ENCODE measurements at regions not wholly inside any gene's neighbourhood (a gene's known extent, or its start where the extent isn't known, plus 50 kb on each side); places are given as distances from the start of the nearest gene placed in this dataset.

- 76 to 84% methylated on average over 2 of the region's 2 CpGs for WGBS, 2 donors
- DNase-seq (ENCODE audit: low spot score in 2 of 2) = no peak
- TF ChIP-seq CTCF (IDR thresholded peaks at IDR 0.05) (no peak), POLR2A (IDR thresholded peaks at IDR 0.05) (no peak), EP300 (IDR thresholded peaks at IDR 0.05) (no peak)
- Histone ChIP-seq H3K9me3 (no peaks in the 10 kb centered on the region), H3K27ac (no peak overlapping the region), H3K4me1 (peaks cover 0 to 11% (median 0%) of the 10 kb centered on the region in 4 donors), H3K4me3 (no peak overlapping the region), H3K27me3 (no peaks in the 10 kb centered on the region), H3K36me3 (no peaks in the 10 kb centered on the region)
Observed at GRCh38 chr7:47087866-47088265, 494.0 kb downstream of the TNS3 start.

- WGBS, 2 donors = 89 to 100% methylated on average over 1 of the region's 1 CpG
- H3K27me3 ChIP-seq = no peaks in the 10 kb centered on the region
- H3K27ac ChIP-seq = no peak overlapping the region
- DNase-seq (ENCODE audit: low spot score in 2 of 2) = no peak
- H3K36me3 ChIP-seq = no peaks in the 10 kb centered on the region
- peaks cover 0 to 11% (median 0%) of the 10 kb centered on the region in 4 donors for H3K4me1 ChIP-seq
- H3K9me3 ChIP-seq = no peaks in the 10 kb centered on the region
- no peak for TF ChIP-seq EP300 (IDR thresholded peaks at IDR 0.05)
- no peak for TF ChIP-seq POLR2A (IDR thresholded peaks at IDR 0.05)
- TF ChIP-seq CTCF (IDR thresholded peaks at IDR 0.05) = no peak
- no peak overlapping the region for H3K4me3 ChIP-seq
Observed at GRCh38 chr7:47085491-47086275, 496.2 kb downstream of the TNS3 start.

- Histone ChIP-seq H3K4me1 (peaks cover 0 to 6% (median 0%) of the 10 kb centered on the region in 4 donors), H3K27ac (no peak overlapping the region), H3K27me3 (no peaks in the 10 kb centered on the region), H3K9me3 (no peaks in the 10 kb centered on the region), H3K4me3 (no peak overlapping the region), H3K36me3 (no peaks in the 10 kb centered on the region)
- DNase-seq (ENCODE audit: low spot score in 2 of 2) = no peak
- TF ChIP-seq EP300 (IDR thresholded peaks at IDR 0.05) (no peak), POLR2A (IDR thresholded peaks at IDR 0.05) (no peak)
- 77 to 85% methylated on average over 7 of the region's 7 CpGs for WGBS, 2 donors
Observed at GRCh38 chr7:47083476-47084250, 498.2 kb downstream of the TNS3 start.

- H3K36me3 ChIP-seq = no peaks in the 10 kb centered on the region
- no peaks in the 10 kb centered on the region for H3K9me3 ChIP-seq
- no peak overlapping the region for H3K4me3 ChIP-seq
- no peaks in the 10 kb centered on the region for H3K27me3 ChIP-seq
- TF ChIP-seq EP300 (IDR thresholded peaks at IDR 0.05) = no peak
- TF ChIP-seq CTCF (IDR thresholded peaks at IDR 0.05) = no peak
- TF ChIP-seq POLR2A (IDR thresholded peaks at IDR 0.05) = no peak
- 48 to 52% methylated on average over 3 of the region's 3 CpGs for WGBS, 2 donors
- H3K27ac ChIP-seq = no peak overlapping the region
- no peaks in the 10 kb centered on the region for H3K4me1 ChIP-seq
- no peak for DNase-seq (ENCODE audit: low spot score in 2 of 2)
Observed at GRCh38 chr7:47080816-47081215, 501.1 kb downstream of the TNS3 start.

GRCh38 chr7:47078241-47078640 is 503.7 kb downstream of the TNS3 start:
- no peak for DNase-seq (ENCODE audit: low spot score in 2 of 2)
- H3K36me3 ChIP-seq = no peaks in the 10 kb centered on the region
- WGBS, 2 donors = 79 to 82% methylated on average over 2 of the region's 2 CpGs

More at GRCh38 chr7:47078241-47078640, 503.7 kb downstream of the TNS3 start:
- no peaks in the 10 kb centered on the region for H3K27me3 ChIP-seq
- TF ChIP-seq POLR2A (IDR thresholded peaks at IDR 0.05) = no peak
- TF ChIP-seq CTCF (IDR thresholded peaks at IDR 0.05) = no peak
- no peak for TF ChIP-seq EP300 (IDR thresholded peaks at IDR 0.05)
- no peaks in the 10 kb centered on the region for H3K9me3 ChIP-seq
- no peak overlapping the region for H3K27ac ChIP-seq
- peaks cover 0 to 12% (median 0%) of the 10 kb centered on the region in 4 donors for H3K4me1 ChIP-seq
- H3K4me3 ChIP-seq = no peak overlapping the region
